ENCODE measurements at regions not wholly inside any gene's neighbourhood (a gene's known extent, or its start where the extent isn't known, plus 50 kb on each side); places are given as distances from the start of the nearest gene placed in this dataset.
A peak's percentile ranks its signal among the peaks of the same experiment; 100 is the strongest.

DNA sequence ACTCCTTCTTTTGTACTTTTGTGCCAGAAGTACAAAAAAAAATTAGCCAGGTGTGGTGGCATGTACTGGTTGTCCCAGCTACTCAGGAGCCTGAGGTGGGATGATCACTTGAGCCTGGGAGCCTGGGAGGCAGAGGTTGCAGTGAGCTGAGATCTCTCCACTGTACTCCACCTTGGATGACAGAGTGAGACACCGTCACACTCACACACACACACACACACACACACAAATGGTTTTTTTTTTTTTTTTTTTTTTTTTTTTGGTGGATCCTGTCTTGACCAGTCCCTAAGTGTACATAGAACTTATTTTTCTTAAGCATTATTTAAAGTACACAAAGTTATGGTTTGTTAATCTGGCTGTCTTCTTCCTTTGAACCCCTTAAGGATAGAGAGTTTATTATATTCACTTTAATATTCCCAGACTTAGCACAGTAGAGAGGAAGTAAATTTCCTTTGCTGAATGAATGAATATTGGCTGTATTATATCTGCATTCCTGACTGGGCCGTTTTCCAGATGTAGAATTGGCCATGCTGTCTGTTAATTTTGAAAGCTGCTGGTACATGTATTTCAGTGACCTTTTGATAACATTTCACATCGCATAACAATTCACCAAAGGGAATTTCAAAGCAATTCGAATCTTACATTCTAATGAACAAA lies 429.0 kb upstream of the ZNF608 start:
- TF ChIP-seq, protein P1, sequence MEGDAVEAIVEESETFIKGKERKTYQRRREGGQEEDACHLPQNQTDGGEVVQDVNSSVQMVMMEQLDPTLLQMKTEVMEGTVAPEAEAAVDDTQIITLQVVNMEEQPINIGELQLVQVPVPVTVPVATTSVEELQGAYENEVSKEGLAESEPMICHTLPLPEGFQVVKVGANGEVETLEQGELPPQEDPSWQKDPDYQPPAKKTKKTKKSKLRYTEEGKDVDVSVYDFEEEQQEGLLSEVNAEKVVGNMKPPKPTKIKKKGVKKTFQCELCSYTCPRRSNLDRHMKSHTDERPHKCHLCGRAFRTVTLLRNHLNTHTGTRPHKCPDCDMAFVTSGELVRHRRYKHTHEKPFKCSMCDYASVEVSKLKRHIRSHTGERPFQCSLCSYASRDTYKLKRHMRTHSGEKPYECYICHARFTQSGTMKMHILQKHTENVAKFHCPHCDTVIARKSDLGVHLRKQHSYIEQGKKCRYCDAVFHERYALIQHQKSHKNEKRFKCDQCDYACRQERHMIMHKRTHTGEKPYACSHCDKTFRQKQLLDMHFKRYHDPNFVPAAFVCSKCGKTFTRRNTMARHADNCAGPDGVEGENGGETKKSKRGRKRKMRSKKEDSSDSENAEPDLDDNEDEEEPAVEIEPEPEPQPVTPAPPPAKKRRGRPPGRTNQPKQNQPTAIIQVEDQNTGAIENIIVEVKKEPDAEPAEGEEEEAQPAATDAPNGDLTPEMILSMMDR (IDR thresholded peaks at IDR 0.05; ENCODE audit: insufficient read depth, low read length), result no peak
- DNase-seq (ENCODE audit: low read depth), result peak; percentile 52
- no peak overlapping the region for H3K4me3 ChIP-seq (ENCODE audit: low read depth, low read length)

DNA sequence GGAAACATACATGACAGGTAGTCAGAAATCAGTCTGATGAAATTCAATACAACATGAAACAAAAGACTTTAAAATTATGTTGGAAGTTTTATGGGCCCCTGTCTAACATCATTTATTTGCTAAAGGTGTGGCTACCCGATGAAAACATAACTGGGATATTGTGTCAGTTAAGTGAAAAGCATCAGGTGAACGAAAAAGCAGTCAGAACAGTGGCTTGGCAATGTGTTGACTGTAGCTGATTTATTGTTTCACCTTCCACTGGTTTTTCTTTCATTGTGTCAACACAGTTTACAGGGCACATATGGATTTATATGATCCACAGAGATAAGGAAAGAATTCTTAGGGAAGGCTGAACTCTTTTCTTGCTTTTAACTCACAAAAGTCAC lies 429.6 kb upstream of the ZNF608 start:
- no peak overlapping the region for H3K4me3 ChIP-seq (ENCODE audit: low read depth, low read length)
- TF ChIP-seq, protein P1 (IDR thresholded peaks at IDR 0.05; ENCODE audit: insufficient read depth, low read length), result no peak
- DNase-seq (ENCODE audit: low read depth), result no peak

DNA sequence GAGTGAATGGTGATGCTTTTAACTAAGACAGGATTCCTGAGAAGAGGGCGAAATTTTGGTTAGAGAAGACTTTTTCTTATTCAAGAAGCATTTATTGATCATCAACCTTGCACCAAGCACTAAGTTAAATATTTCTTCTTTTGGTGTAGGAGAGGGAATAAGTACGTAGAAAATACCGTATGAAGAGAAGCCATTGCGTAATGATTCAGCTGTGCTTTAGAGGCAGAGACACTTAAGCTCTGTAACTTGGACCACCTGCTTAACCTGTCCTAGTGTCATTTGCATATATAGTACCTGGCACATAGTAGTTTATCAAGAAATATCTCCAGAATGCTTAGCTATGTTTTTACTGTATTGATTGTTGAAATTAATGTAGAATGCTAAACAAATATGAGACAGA lies 430.9 kb upstream of the ZNF608 start:
- TF ChIP-seq, protein P1 (IDR thresholded peaks at IDR 0.05; ENCODE audit: insufficient read depth, low read length), result no peak

DNA sequence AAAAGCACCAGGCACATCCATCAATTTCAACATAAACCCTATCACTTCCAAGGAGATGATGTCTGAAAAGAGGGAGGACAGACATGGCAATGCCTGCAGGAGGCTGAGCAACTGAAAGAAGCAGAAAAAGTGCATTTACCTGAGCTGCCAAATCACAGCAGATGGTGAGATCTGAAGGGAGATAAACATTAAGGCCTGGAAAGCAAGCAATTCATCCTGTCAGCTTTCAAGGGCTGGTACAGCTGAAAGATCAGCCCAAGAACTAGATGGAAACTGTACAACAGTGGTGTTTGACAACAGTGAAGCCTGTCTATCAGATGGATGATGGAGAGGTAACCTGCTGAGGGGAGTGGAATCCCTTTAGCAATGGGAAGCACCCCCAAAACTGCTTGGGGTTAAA lies 433.2 kb upstream of the ZNF608 start:
- DNase-seq (ENCODE audit: low read depth), result no peak
- TF ChIP-seq, protein P1 (IDR thresholded peaks at IDR 0.05; ENCODE audit: insufficient read depth, low read length), result no peak
- H3K4me3 ChIP-seq (ENCODE audit: low read depth, low read length), result no peak overlapping the region

More for the DNA sequence above, 430.9 kb upstream of the ZNF608 start:
- H3K4me3 ChIP-seq (ENCODE audit: low read depth, low read length), result no peak overlapping the region
- DNase-seq (ENCODE audit: low read depth), result no peak

DNA sequence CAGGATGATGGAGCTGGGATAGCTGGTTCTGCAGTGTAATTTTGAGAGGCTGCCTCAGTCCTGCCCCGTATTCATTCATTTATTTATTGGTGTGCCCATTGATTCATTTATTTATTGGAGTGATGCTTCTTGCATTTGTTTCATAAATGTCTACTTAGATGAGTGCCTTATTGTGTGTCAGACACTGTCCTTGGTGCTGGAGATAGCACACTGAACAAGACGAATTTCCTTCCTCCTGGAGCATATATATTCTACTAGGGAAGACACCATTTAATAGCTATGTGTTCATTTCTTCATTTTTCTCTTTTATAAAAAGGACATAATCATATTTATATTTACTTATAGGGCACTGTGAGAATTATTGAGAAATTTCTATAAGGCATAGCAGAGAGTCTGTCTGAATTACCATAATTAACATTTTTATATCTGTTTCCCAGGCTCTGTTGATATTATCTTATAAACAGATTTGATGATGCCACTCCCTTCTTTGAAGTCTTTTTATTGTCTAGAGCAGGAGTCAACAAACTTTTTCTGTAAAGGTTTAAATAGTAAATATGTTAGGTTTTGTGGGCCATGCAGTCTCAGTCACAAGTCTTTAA lies 433.9 kb upstream of the ZNF608 start:
- TF ChIP-seq, protein P1 (IDR thresholded peaks at IDR 0.05; ENCODE audit: insufficient read depth, low read length), result no peak
- no peak overlapping the region for H3K4me3 ChIP-seq (ENCODE audit: low read depth, low read length)
- peak; percentile 42 for DNase-seq (ENCODE audit: low read depth)

DNA sequence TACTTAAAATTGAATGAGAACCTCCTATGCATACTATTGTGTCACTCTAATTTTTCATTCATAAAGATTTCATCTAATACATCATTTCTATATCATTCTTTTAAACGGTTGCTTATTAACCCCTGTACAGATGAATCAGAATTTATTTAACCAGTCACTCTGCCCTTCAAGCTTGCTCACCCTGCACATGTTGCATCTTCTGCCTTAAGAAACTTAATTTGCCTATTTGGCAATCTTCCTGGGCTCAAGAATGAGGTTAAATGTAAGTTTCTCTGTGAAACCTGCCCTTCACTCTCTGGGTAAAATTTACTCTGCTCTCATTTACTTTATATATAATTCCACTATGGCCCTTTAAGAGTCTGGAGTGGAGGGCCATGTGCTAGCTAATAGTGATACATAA lies 434.7 kb upstream of the ZNF608 start:
- H3K4me3 ChIP-seq (ENCODE audit: low read depth, low read length), result no peak overlapping the region
- TF ChIP-seq, protein P1 (IDR thresholded peaks at IDR 0.05; ENCODE audit: insufficient read depth, low read length), result no peak
- DNase-seq (ENCODE audit: low read depth), result no peak
